Fibroblast of lung (primary cell): ENCODE measurements at regions not wholly inside any gene's neighbourhood (a gene's known extent, or its start where the extent isn't known, plus 50 kb on each side); places are given as distances from the start of the nearest gene placed in this dataset.

ENCODE experiments used
- CTCF ChIP-seq, 2 donors: IDR thresholded peaks in 1 of 2; conservative IDR thresholded peaks in 1 of 2; 1 replicate in 1 of 2; 2 replicates in 1 of 2; pipeline ENCODE4 v1.5.1; 2011 to 2012; ENCODE audit warnings: low read length in 2 of 2, control low read depth in 1 of 2, inconsistent platforms in 1 of 2, low read depth in 1 of 2, mild to moderate bottlenecking in 1 of 2
- EZH2 ChIP-seq: IDR thresholded peaks from 2 replicates; pipeline ENCODE4 v1.5.1; 2012; ENCODE audit warnings: low read length, control low read depth, mild to moderate bottlenecking; ENCODE audit errors: missing control alignments

- TF ChIP-seq CTCF (conservative IDR thresholded peaks at IDR 0.05 in 1 of 2, IDR thresholded peaks at IDR 0.05 in 1 of 2; ENCODE audit: low read depth in 1 of 2, low read length in 2 of 2) (no peak), EZH2 (no peak)
Observed at GRCh38 chr11:29256580-29256979, 760.2 kb downstream of the KCNA4 start.
